NB4 (cell line): ENCODE measurements at regions not wholly inside any gene's neighbourhood (a gene's known extent, or its start where the extent isn't known, plus 50 kb on each side); places are given as distances from the start of the nearest gene placed in this dataset.

Experiments used
- DNase-seq: peaks from one replicate; pipeline ENCODE4 v3.0.0; 2010; ENCODE audit warnings: low read depth
- H3K4me3 ChIP-seq: one replicate; pipeline ENCODE4 v1.5.1; 2011; ENCODE audit warnings: mild to moderate bottlenecking, low read depth, low read length, moderate library complexity
- MYC ChIP-seq: IDR thresholded peaks from 2 replicates; pipeline ENCODE4 v1.6.1; 2011; ENCODE audit warnings: low read depth, low read length
- POLR2A ChIP-seq: IDR thresholded peaks from 2 replicates; pipeline ENCODE4 v1.6.1; 2011; ENCODE audit warnings: mild to moderate bottlenecking; ENCODE audit not compliant: insufficient read length; ENCODE audit errors: extremely low read depth
- TF ChIP-seq, protein P1 (sequence below): IDR thresholded peaks from 2 replicates; pipeline ENCODE4 v1.6.1; 2011; ENCODE audit warnings: low read depth, low read length
- TF ChIP-seq, protein P2 (sequence below): IDR thresholded peaks from one replicate; pipeline ENCODE4 v1.5.1; 2012; ENCODE audit warnings: low read depth, low read length

DNA sequence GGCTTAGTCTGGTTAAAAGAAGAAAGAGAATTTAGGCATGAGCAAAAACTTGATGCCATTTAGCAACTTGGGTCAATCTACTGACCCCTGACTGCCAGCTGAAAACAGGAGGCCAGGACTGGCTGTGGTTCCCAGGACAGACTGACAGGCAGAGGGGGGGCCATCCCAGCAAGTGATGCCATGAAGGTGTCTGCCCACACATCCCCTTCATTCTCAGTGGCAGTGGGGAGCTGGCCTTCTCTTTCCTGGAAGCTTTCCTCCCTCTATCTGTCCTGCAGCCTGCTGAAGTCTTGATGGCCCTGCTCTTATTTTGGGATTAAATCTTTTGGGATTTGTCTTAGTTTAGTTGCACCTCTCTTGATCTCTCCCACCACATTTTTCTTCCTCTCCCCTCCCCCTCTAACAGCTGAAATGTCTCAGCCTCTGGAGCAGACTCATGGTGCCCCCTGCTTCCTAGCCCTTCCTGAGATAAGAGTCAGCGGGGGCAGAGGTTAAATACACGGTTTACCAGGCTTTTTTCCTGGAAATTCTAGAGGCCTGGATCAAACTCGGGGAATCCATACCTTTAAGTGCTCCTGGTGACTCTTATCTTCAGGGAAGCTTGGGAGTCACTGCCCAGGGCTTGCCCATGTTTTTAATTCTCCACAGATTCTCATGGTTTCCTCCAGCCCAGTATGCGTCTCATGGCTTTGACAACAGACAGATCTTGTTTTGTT lies 99.5 kb upstream of the TSPAN2 start:
- no peak for DNase-seq
- TF ChIP-seq, protein P1, sequence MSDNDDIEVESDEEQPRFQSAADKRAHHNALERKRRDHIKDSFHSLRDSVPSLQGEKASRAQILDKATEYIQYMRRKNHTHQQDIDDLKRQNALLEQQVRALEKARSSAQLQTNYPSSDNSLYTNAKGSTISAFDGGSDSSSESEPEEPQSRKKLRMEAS: no peak
- TF ChIP-seq MYC: no peak
- no peak for TF ChIP-seq POLR2A
- TF ChIP-seq, protein P2, sequence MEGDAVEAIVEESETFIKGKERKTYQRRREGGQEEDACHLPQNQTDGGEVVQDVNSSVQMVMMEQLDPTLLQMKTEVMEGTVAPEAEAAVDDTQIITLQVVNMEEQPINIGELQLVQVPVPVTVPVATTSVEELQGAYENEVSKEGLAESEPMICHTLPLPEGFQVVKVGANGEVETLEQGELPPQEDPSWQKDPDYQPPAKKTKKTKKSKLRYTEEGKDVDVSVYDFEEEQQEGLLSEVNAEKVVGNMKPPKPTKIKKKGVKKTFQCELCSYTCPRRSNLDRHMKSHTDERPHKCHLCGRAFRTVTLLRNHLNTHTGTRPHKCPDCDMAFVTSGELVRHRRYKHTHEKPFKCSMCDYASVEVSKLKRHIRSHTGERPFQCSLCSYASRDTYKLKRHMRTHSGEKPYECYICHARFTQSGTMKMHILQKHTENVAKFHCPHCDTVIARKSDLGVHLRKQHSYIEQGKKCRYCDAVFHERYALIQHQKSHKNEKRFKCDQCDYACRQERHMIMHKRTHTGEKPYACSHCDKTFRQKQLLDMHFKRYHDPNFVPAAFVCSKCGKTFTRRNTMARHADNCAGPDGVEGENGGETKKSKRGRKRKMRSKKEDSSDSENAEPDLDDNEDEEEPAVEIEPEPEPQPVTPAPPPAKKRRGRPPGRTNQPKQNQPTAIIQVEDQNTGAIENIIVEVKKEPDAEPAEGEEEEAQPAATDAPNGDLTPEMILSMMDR: no peak
- H3K4me3 ChIP-seq: no peak overlapping the region

DNA sequence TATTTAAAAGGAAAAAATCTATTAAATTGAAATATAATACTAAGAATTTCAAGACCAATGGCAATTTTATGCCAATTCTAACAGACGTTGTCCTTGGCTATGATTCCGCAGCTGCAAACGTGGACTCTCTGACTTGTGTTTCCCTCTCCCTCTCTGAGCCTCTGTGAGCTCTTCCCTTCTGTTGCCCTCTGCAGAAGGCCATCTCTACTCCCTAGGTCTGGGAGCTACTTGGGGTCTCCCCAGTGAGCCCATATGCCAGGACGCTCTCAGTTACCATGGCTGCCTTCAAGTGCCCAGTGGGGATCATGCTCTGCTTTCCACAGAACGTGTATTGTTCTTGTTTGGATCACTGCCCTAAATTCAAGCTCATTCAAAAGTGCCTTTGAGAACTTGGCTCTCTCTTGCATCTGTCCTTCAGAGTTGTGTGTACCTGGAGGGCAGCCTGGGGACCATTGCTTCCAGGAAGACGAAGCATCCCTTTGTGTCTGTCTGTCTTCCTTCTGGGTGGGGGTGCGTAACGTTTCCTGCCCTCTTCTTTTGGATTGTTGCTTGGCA lies 97.5 kb upstream of the TSPAN2 start:
- no peak for DNase-seq
- TF ChIP-seq MYC (no peak), POLR2A (no peak)
- TF ChIP-seq, protein P1: no peak
- TF ChIP-seq, protein P2: no peak
- no peak overlapping the region for H3K4me3 ChIP-seq

DNA sequence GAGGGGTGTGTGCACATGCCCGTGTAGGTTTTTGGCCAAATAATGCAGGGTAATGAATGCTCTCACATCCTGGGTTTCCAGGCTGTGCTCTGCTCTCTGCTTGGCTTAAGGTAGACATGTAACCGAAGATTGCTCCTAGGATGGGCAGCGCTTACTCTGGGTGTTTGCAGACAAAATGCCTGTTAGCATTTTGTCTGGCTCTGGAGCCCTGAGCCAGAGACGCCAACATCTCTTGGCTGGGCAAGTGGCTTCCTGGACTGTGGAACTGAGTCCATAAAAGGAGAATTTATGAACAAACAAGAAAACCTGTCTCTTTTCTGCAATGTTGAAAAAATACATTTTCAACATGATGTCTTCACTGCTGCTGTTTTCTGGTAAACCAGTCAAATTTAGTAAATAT lies 96.0 kb upstream of the TSPAN2 start:
- no peak for DNase-seq
- TF ChIP-seq POLR2A (no peak), MYC (no peak)
- TF ChIP-seq, protein P2: no peak
- TF ChIP-seq, protein P1: no peak
- H3K4me3 ChIP-seq: no peak overlapping the region

DNA sequence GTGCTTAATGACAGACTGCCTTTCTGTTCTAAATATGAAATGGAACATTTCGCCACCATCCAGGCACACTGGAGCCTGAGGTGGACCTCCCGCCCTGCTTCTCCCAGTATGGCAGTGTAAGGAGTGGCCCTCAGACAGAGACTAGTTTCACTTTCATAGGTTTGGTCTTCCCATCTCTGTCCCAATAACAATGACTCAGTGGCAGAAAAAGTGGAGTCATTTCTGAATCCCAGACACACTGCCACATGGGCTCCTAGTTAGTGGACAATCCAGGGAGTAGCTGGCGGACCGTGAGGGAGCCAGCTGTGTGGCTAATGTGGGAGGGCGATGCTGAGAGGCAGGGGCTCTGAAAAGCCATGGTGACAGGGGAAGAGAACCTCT lies 95.6 kb upstream of the TSPAN2 start:
- TF ChIP-seq, protein P2: no peak
- TF ChIP-seq MYC: no peak
- TF ChIP-seq POLR2A: no peak
- TF ChIP-seq, protein P1: no peak
- no peak overlapping the region for H3K4me3 ChIP-seq
- DNase-seq: no peak

DNA sequence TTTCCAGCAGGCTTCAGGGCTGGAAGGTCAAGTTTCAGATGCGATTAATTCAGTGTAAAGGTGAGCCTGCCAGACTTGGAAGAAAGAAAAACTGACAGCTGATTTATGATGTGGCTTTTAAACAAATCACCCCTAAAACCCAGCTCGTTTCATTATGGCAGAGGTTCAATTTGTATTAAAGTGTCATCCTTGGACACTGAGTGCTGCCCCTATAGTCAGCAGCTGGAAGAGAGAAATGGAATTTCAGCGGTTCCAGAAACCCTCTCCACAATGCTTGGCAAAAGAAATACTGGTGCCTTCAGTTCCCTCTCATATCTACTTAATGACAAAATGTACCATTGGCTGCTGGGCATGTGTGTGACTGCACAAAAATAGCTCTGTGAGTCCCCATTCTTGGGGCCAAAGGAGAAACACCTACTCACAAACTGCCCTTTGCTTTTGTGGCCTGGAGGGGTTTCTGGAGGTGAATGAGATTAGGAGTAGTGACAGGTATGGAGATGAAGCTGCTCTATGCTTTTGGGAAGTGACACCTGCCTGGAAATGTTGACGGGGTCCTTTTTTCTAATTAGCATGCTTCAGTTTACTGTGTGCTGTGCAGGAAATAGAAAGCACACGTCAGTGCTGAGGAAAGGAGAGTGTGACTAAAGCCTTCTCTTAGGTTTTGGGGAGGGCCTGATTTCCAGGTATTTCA lies 95.1 kb upstream of the TSPAN2 start:
- no peak for TF ChIP-seq POLR2A
- TF ChIP-seq MYC: no peak
- TF ChIP-seq, protein P1: no peak
- TF ChIP-seq, protein P2: no peak
- DNase-seq: no peak
- no peak overlapping the region for H3K4me3 ChIP-seq
